Activated T-cell treated with anti-CD3 and anti-CD28 coated beads for 24 hours (primary cell): ENCODE measurements at regions not wholly inside any gene's neighbourhood (a gene's known extent, or its start where the extent isn't known, plus 50 kb on each side); places are given as distances from the start of the nearest gene placed in this dataset.

ENCODE experiments used
- DNase-seq: peaks from one replicate; pipeline ENCODE4 v3.0.0-alpha.2; 2020; ENCODE audit warnings: low read depth

DNA sequence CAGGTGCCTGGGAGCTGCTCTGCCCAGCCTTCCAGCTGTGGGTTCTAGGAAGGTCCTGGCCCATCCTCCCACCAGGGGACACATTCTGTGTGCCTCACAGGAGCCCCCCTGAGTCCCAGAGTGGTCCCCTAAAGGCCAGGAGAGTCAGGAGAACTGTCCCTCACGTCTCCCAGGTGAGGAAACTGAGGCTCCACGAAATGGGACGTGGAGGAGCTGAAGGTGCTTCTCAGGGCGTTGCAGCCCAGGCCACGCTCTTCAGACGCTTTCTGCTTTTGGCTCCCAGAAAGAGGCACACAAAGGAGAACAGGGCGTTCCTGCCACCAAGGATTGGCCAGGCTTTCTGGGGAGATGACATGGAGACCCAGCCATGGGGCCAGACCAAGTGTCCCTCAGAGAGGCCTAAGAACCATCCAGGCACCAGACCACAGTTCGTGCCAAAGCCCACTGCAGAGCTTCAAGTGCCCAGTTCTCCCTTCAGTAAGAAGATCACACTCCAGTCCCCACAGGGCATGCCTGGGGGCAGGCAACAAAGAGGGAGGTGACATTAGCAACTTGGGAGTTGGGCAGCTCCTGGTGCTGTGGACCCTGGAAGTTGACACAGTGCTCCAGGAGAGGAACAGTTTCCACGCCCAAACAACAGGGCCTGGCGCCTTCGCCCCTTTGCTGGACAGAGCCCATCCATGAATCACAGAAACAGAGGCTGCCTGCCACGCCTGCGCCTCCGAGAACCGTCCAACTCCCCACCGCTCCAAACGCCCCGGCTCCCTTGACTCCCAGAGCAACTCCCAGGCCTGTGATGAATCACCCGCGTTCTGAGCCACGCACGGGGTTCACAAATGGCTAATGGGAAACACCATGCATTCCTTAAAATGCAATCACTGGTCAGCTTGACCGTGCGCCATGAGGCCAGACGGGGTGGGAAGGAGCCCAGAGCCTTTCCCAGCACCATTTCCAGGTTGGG is 589.2 kb downstream of the BRD1 start:
- no peak for DNase-seq

DNA sequence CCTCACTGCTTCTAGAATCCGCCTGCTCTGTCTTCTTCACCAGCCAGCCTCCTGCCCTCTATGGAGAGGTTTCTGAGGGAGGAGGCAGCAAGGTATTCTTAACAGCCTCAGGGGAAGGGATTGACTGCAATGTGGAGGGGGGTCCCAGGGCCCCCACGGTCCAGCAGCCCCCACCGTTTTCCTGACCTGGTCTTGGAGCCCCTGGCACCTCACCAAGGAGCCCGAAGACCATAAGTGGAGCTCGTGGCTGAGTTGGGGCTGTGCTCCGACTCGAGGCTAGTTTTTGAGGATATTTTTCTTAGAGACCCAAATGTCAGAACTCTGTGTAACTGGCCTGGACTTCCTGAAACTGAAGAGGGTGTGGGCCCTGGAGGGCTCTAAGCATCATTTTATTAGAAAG is 590.0 kb downstream of the BRD1 start:
- no peak for DNase-seq

DNA sequence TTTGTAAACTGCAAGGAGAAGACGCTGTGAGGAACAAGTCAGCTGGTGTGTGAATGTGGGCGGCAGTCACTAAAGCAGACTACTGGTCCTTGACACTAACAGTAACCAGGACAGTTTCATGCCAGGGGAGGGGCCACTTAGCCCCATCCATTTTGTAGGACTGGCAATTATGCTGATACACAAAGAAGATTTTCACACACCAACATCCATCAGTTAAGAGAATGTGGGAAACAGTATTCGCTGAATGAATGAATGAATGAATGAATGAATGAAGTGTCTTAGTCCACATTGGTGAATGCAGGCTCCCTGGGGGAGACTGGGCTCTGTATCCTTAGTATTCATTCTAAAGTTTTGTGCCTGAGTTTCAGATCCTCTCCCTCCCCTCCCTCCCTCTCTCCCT is 590.4 kb downstream of the BRD1 start:
- DNase-seq, result no peak

DNA sequence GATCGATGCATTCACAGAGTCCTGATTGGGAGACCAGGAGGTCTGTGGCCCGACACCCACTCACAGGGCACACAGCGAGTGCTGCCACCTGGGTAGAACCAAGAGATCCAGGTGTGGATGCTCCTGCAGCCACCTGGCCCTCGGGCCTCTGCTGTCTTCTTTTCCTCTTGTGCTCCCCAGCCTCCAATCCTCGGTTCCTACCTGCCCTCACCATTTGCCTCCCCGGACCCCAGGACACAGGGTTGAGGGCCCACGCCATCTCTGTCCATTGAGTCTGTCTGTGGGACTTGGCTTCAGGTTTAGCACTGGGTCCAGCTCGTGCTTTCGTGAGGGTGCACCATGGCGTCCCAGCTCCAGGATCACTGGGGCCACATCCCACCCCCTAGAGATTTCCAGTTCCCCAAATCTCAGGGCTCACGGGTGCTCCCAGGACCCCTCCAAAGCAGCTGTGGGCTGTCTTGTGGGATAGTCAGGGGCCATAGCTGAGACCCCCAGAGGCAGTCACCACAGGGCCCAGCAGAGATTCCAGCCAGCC is 591.1 kb downstream of the BRD1 start:
- DNase-seq, result no peak

- DNase-seq, result no peak
Observed at GRCh38 chr22:49235463-49236300, 592.0 kb downstream of the BRD1 start.

GRCh38 chr22:49234459-49234858 is 593.2 kb downstream of the BRD1 start:
- no peak for DNase-seq

DNA sequence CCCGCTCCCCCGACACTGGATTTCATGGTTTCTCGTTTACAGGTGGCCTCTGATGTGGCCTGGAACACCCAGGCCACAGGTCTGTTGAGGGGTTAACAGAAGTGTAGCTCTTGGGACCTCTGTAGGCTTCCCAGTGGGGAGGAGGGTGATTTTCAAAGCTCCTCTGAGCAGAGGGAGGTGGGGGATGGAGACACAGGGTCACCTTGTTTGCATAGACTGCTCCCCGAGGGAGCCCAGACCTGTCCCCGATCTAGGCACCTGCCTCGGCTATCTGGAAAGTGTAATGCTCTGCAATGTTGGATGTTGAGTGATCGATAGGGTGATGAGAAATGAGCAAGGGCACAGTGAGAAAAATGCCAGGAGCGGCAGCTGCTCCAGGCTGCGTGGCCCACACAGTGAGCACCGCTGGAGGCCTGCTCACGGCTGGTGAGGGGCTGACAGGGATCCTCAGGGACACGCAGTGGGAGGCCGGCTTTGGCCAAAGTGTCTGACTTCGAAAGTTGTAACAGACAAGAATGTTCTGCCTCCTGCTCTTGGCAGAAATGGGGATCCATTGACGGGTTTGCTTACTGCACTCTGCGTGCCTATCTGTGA is 594.1 kb downstream of the BRD1 start:
- no peak for DNase-seq

DNA sequence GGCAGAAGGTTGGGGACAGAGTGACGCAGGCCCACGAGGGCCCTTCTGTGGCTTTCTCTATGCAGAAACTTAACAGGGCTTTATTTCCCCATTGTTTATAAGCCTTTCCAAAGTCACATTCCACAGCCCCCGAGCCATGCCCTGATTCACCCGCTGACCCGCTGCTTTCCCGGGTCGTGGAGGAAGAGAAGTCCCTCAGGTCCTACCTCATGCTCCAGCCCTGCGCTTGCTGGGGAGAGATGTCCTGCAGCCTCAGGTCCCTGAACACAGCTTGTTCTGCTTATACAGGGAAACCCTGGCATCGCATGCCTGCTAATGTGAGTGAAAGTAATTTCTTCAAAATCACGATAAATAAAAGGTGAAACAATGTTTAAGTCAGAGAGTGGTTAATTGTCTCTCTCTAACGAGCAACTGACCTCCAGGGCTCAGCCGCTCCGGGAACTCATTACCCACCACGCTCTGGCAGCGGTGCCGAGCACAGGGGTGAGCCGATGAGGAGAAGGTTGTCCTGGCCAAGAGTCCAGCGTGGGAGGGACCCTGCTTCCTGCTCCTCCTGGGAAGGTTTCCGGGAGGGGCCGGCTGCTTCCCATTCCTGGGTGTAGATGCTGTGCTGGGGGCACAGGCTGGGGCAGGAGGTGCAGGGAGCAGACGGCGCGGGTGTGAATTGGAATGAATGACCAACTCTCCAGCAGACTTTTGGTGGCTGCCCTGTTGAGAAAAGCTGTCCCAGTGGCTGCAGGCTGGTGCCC is 595.2 kb downstream of the BRD1 start:
- no peak for DNase-seq

- no peak for DNase-seq
Observed at GRCh38 chr22:49230194-49230577, 597.5 kb downstream of the BRD1 start.

DNA sequence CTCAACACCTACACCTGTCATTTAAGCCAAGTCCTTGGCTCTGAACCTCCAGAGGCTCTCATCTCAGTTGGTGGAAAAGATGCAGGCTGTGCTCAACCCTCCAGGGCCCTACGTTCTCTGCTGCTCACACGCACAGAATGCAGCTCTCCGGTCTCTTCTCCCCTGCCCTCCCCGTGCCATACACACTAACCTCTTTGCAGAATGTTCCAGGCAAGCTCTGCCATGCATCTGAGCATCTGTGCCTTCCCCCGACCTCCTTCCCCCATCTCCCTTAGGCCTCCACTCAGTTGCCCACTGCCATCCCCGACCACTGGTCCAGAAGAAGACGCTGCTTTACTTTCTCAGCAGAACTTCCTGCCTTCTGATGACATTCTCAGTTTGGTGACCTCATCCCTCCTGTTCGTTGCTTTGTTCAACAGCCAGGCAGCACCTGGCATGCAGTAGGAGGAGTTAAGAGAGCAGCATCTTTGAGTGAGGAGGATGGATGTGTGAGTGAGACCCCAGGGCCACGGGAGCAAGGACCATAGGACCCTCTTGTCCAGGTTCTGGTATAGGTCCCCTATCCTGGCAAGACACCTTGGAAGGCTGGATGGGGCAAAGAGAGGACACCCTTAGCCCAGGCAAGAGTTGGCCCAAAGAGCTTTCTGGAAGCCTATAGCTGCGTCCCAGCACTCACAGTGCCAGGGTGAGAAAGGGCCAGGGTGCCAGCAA is 598.0 kb downstream of the BRD1 start:
- DNase-seq, result no peak

DNA sequence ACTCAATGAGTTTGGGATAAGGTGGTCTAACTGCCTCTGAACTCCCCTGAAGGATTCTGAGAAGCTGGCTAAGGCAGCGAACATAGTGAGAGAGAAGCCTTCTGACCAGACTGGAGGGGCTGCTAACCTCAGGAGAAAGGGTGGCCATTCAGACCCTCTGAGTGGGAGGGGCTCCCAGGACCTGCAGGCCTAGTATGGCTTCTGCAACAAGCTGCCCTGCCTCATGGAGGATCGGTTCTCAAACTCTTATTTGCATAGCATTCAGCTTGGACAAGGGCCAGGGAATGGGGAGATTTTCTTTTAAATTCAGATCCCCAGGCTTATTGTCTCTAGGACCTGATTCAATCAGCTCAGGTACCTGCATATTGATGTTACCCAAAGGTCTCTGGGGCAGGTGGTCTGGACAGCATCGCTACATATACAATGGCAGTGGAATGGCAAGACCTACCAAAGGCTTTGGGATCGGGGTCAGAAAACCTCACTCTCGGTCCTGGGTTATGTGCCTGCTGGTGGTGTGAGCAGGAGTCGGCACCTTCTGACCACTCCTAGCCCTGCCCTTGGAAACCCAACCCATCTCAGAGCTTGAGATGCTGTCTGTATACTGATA is 599.1 kb downstream of the BRD1 start:
- DNase-seq, result no peak

GRCh38 chr22:49227670-49228069 is 600.0 kb downstream of the BRD1 start:
- DNase-seq, result no peak

GRCh38 chr22:49226096-49226495 is 601.6 kb downstream of the BRD1 start:
- DNase-seq, result no peak

DNA sequence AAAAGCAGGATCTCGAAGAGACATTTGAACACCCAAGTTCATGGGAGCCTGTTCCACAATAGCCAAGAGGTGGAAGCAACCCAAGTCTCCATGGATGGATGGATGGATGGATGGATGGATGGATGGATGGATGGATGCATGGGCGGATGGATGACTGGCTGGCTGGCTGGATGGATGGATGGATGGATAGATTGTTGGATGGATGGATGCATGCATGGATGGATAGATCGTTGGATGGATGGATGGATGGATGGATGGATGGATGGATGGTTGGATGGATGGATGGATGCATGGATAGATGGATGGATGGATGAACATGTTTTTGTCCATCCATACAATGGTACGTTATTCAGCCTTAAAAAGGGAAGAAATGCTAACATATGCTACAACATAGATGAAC is 603.4 kb downstream of the BRD1 start:
- no peak for DNase-seq

GRCh38 chr22:49218142-49218541 is 609.5 kb downstream of the BRD1 start:
- no peak for DNase-seq

- no peak for DNase-seq
Observed at GRCh38 chr22:49216579-49216978, 611.1 kb downstream of the BRD1 start.

DNA sequence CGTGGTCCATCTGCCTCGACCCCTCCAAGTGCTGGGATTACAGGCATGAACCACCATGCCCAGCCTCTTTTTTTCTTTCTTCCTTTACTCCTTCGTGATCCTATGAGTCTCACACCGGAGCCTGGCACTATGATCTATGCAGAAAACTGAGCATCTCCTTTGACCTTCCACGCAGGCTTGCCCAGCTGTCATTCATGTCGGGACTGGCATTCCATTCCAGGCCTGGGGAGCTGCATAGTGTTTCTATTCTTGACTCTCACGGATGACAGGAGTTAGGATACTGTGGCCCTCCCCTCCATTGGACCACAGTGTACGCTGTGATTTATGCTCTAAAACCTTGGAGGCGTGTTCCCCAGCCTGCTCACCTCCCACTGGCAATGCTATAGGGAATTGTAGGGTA is 611.8 kb downstream of the BRD1 start:
- DNase-seq, result no peak

DNA sequence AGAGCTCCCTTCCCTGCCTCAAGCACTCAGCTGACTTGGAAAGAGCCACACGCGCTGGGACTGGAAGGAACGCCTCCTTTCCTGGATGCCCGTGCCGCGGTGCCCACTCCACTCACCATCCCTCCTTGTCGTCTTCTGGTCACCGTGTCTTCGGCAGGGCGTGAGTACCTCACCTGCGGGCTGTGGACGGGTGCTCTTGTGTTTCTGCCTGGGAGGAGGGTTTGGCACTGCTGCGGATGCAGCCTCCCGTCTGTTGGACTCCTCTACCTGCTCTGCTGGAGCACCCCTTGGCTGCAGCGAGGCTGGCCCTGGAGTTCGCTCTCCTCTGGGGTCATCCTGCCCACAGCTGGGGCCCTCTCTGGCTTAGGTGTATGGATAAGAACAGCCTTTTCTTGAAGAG is 612.7 kb downstream of the BRD1 start:
- DNase-seq, result no peak

DNA sequence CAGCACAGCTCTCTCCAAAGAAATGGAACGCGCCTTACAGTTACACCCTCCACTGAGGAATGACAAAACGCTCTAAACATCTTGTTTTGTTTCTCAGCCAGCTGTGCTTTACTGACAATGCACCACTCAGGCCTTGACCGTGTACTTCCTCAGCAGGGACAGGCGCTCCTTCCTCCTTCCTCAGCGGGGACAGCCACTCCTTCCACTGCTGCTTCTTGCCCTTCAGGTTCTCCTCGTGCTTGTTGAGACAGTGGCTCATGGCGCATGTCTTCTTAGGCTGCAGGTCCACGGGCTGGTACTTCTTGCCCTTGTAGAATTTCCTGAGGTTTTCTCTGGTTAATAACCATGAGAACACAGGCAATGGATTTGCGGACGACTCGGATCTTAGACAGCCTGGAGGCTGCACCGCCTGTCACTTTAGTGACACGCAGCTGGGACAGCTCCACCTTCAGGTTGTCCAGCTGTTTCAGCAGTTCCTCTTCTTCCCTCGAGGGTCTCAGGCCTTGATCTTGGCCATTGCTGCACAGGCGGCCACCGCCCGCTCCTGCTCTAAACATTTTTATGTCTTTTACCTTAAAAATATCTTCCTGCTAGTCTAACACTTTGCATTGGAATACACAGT is 613.8 kb downstream of the BRD1 start:
- DNase-seq, result no peak

DNA sequence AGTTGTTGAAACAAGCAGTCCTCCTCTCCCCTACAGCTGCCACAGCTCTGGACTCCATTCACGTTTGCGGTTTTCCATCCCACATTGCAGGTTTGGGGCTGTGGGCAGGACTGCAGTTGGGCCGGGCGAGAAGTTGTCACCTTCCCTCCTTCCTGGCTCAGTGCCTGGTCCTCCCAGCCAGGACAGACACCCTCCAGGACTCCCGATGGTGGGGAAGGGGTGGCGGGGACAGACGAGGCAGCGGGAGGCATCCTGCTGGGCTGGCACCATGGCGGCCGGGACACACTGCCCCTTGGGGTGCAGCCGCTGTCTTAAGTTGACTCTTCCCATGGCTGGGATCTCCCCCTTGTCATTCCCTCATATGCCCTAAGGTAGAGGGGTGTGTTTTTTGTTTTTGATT is 615.2 kb downstream of the BRD1 start:
- no peak for DNase-seq
